ENCODE measurements at regions not wholly inside any gene's neighbourhood (a gene's known extent, or its start where the extent isn't known, plus 50 kb on each side); places are given as distances from the start of the nearest gene placed in this dataset.
"Not testable (repeated sequence)": the region's sequence is repeated elsewhere in the genome, so short reads cannot be mapped to it uniquely, and the experiment has no call there.

- DNase-seq (ENCODE audit: low read depth), result not testable (repeated sequence)
Measured at GRCh38 chr14:105621479-105622328, 95.3 kb downstream of the TMEM121 start.

DNA sequence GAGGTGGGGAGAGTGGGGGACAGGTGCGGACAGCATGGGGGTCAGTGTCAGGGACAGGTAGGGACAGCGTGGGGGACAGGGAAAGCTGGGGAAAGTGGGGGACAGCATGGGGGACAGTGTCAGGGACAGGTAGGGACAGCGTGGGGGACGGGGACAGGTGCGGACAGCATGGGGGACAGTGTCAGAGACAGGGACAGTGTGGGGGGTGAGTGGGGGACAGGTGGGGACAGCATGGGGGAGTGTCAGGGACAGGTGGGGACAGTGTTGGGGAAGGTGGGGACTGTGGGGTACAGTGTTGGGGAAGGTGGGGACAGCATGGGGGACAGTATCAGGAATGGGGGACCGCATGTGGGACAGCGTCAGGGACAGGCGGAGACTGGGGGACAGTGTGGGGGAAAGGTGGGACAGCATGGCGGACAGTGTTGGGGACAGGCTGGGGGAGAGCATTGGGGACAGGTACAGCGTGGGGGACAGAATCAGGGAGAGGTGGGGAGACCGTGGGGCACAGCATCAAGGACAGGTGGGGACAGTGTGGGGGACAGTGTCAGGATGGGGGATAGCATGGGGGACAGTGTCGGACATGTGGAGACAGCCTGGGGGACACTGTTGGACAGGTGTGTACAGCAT lies 96.1 kb downstream of the TMEM121 start:
- no peak for DNase-seq (ENCODE audit: low read depth)

GRCh38 chr14:105623178-105623577 lies 96.8 kb downstream of the TMEM121 start:
- not testable (repeated sequence) for DNase-seq (ENCODE audit: low read depth)

GRCh38 chr14:105624346-105624745 lies 98.0 kb downstream of the TMEM121 start:
- DNase-seq (ENCODE audit: low read depth), result not testable (repeated sequence)

DNA sequence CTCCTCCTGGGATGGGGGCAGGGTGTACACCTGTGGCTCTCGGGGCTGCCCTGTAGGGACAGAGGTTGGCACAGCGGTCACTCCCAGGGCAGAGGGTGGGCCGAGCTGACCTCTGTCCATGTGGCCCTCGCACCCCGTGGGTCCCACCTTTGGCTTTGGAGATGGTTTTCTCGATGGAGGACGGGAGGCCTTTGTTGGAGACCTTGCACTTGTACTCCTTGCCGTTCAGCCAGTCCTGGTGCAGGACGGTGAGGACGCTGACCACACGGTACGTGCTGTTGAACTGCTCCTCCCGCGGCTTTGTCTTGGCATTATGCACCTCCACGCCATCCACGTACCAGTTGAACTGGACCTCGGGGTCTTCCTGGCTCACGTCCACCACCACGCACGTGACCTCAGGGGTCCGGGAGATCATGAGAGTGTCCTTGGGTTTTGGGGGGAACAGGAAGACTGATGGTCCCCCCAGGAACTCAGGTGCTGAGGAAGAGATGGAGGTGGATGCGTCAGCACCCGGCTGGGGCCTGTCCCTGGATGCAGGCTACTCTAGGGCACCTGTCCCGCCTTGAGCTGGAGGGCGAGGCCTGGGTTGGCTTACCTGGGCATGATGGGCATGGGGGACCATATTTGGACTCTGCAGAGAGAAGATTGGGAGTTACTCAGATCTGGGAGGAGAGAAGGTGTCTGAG lies 98.5 kb downstream of the TMEM121 start:
- DNase-seq (ENCODE audit: low read depth), result not testable (repeated sequence)

GRCh38 chr14:105625448-105625847 lies 99.1 kb downstream of the TMEM121 start:
- DNase-seq (ENCODE audit: low read depth), result not testable (repeated sequence)

DNA sequence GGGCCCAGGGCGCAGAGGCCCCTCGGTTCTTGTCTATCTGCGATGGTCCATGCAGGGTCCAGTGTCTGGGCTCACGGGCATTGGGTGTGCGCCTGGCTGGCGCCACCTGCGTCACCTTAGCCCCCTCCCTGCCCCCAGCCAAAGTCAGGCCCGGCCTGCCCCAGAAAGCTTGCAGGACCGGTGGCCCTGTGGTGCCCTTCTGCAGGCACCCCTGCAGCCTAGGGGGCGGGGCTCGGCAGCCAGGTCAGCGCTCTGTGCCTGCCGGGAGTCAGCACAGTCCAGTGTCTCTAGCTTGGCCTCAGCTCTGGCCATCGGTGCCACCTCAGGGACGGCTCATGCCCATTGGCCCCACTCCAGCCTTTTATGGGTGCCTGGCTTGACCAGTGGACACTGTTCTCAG lies 99.7 kb downstream of the TMEM121 start:
- DNase-seq (ENCODE audit: low read depth), result not testable (repeated sequence)

GRCh38 chr14:105626651-105627050 lies 100.3 kb downstream of the TMEM121 start:
- DNase-seq (ENCODE audit: low read depth), result not testable (repeated sequence)

GRCh38 chr14:105627287-105627686 lies 100.9 kb downstream of the TMEM121 start:
- not testable (repeated sequence) for DNase-seq (ENCODE audit: low read depth)

GRCh38 chr14:105627701-105628100 lies 101.3 kb downstream of the TMEM121 start:
- no peak for DNase-seq (ENCODE audit: low read depth)

DNA sequence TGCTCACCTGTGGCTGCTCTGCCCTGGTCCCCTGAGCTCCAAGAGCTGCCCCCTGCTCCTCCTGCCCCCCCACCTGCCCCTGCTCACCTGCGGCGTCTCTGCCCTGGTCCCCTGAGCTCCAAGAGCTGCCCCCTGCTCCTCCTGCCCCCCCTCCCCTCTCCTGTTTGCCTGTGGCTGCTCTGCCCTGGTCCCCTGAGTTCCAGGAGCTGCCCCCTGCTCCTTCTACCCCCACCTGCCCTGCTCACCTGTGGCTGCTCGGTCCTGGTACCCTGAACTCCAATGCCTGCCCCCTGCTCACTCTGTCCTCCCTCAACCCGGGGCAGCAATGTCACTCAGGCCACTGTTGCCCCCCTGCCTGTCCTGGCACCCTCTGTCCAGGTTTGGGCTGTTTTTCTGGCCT lies 101.7 kb downstream of the TMEM121 start:
- DNase-seq (ENCODE audit: low read depth), result not testable (repeated sequence)

DNA sequence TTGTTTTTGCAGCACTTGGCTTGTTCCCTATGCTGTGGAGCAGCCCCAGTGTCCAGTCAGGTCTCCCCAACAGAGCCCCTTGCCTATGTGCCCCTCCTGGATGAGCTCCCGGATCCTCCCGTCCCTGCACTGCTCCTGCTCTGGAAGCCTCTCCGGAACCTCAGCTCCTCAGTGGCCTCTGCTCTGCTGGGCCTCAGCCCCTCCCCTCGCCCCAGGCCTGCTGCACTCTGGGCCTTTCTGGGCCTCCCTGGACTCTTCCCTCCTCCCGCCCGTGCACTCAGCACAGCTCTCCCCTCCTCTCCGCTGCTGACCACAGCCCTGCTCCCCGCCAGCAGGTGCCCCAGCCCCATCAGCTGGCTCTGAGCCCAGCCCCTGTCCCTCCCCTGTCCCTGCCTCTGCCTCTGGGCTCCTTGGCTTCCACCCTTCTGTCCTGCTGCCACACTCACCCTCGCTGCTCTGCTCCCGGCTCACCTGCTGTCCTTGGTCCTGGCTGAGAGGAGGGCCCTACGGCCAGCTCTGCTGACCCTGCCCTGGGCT lies 102.2 kb downstream of the TMEM121 start:
- DNase-seq (ENCODE audit: low read depth), result not testable (repeated sequence)

- DNase-seq (ENCODE audit: low read depth), result not testable (repeated sequence)
Measured at GRCh38 chr14:105629091-105629885, 102.9 kb downstream of the TMEM121 start.

DNA sequence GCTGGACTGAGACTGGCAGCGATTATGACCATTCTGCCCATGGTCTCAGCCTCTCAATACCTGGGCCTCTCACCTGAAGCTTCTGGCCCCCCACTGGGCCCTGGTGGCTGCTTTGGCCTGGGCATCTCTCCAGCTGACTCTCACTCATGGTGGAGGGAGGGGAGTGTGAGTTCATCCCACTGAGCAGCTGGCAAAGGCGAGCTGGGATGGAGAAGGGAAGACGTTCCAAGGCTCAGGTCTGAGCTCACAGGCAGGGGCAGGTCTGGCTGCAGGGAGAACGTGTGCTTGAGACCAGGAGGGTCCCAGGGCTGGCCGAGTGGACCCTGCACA lies 103.5 kb downstream of the TMEM121 start:
- no peak for DNase-seq (ENCODE audit: low read depth)

- DNase-seq (ENCODE audit: low read depth), result not testable (repeated sequence)
Measured at GRCh38 chr14:105630293-105630934, 104.0 kb downstream of the TMEM121 start.

GRCh38 chr14:105630935-105631779 lies 104.8 kb downstream of the TMEM121 start:
- DNase-seq (ENCODE audit: low read depth), result not testable (repeated sequence)

GRCh38 chr14:105632010-105632409 lies 105.6 kb downstream of the TMEM121 start:
- no peak for DNase-seq (ENCODE audit: low read depth)

- DNase-seq (ENCODE audit: low read depth), result not testable (repeated sequence)
Measured at GRCh38 chr14:105633596-105633995, 107.2 kb downstream of the TMEM121 start.

DNA sequence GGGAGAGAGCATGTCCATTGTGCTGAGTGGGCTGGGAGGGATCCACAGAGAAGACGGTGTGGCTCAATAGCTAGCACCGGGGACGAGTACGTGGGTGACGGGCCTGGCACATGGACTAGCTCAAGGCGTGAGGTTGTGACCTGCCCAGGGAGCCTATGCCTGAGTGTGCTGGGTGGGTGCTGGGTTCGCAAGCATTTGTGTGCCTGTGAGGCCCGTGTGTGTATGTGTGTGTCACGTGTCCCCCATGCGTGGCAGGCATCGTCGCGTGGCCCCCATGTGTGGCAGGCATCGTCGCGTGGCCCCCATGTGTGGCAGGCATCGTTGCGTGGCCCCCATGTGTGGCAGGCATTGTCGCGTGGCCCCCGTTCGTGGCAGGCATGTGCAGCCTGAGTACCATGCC lies 109.2 kb downstream of the TMEM121 start:
- DNase-seq (ENCODE audit: low read depth), result no peak

DNA sequence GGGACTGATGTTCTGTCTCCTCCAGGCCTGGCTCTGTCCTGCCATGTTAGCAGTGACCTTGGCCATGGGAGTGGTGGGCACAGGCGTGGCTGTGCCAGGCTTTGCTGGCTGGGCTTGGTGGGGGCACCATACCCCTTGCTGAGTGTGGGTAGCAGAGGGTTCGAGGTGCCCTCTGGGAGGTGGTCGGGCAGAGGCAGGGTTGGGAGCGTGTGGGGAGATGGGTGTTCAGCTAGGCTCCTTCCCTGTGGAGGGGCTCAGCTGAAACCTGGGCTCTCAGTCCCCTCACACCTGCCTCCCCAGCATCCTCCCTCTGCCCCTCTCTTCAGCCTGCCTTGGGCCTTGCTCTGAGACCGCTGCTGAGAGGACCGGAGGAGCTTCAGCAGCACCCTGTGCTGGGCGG lies 109.6 kb downstream of the TMEM121 start:
- not testable (repeated sequence) for DNase-seq (ENCODE audit: low read depth)
